ENCODE measurements at regions not wholly inside any gene's neighbourhood (a gene's known extent, or its start where the extent isn't known, plus 50 kb on each side); places are given as distances from the start of the nearest gene placed in this dataset.

DNA sequence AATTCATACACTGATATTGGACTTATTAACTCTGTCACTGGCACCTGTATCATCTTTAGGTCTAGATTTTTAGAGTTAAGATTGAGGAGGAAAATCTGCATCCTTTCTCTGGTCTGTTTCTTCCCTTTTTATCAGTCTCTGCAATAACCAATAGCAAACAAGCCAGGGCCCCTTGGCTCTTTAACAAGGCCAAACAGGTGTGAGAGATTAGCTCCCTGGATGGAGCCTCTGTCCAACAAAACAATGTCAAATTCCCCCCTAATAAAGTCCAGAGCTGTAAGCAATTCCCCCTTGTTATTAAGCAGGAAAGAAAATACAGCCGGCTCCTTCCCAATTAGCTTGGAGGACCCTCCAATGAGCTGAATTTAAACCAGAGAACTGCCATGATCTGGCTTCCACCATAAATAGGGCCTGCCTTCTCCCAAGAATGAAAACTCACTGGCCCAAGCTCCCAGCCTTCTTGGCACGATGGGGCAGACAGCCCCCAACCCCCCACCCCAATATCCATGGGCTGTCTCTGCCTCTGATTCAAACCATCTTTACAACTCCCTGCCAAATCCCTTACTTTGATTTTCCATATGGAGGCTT is 56.1 kb upstream of the SOX9 start:
- TF ChIP-seq, protein P1, sequence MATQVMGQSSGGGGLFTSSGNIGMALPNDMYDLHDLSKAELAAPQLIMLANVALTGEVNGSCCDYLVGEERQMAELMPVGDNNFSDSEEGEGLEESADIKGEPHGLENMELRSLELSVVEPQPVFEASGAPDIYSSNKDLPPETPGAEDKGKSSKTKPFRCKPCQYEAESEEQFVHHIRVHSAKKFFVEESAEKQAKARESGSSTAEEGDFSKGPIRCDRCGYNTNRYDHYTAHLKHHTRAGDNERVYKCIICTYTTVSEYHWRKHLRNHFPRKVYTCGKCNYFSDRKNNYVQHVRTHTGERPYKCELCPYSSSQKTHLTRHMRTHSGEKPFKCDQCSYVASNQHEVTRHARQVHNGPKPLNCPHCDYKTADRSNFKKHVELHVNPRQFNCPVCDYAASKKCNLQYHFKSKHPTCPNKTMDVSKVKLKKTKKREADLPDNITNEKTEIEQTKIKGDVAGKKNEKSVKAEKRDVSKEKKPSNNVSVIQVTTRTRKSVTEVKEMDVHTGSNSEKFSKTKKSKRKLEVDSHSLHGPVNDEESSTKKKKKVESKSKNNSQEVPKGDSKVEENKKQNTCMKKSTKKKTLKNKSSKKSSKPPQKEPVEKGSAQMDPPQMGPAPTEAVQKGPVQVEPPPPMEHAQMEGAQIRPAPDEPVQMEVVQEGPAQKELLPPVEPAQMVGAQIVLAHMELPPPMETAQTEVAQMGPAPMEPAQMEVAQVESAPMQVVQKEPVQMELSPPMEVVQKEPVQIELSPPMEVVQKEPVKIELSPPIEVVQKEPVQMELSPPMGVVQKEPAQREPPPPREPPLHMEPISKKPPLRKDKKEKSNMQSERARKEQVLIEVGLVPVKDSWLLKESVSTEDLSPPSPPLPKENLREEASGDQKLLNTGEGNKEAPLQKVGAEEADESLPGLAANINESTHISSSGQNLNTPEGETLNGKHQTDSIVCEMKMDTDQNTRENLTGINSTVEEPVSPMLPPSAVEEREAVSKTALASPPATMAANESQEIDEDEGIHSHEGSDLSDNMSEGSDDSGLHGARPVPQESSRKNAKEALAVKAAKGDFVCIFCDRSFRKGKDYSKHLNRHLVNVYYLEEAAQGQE (IDR thresholded peaks at IDR 0.05; ENCODE audit: unreplicated experiment): no peak
- TF ChIP-seq EZH2 (IDR thresholded peaks at IDR 0.05; ENCODE audit: low read depth, unreplicated experiment) (no peak), NANOG (IDR thresholded peaks at IDR 0.05; ENCODE audit: borderline replicate concordance) (no peak), POLR2AphosphoS5 (IDR thresholded peaks at IDR 0.05; ENCODE audit: low read depth) (no peak), EZH2phosphoT487 (IDR thresholded peaks at IDR 0.05; ENCODE audit: unreplicated experiment) (no peak), JUNB (IDR thresholded peaks at IDR 0.05; ENCODE audit: unreplicated experiment) (no peak), ZNF331 (CRISPR knock-in tag; IDR thresholded peaks at IDR 0.05; ENCODE audit: low read depth) (no peak), CREB1 (CRISPR knock-in tag; IDR thresholded peaks at IDR 0.05; ENCODE audit: low read depth) (no peak), ZNF114 (CRISPR knock-in tag; IDR thresholded peaks at IDR 0.05) (no peak), STAT1 (IDR thresholded peaks at IDR 0.05; ENCODE audit: unreplicated experiment) (no peak)
- TF ChIP-seq, protein P2, sequence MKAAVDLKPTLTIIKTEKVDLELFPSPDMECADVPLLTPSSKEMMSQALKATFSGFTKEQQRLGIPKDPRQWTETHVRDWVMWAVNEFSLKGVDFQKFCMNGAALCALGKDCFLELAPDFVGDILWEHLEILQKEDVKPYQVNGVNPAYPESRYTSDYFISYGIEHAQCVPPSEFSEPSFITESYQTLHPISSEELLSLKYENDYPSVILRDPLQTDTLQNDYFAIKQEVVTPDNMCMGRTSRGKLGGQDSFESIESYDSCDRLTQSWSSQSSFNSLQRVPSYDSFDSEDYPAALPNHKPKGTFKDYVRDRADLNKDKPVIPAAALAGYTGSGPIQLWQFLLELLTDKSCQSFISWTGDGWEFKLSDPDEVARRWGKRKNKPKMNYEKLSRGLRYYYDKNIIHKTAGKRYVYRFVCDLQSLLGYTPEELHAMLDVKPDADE (IDR thresholded peaks at IDR 0.05): no peak
- TF ChIP-seq, protein P3, sequence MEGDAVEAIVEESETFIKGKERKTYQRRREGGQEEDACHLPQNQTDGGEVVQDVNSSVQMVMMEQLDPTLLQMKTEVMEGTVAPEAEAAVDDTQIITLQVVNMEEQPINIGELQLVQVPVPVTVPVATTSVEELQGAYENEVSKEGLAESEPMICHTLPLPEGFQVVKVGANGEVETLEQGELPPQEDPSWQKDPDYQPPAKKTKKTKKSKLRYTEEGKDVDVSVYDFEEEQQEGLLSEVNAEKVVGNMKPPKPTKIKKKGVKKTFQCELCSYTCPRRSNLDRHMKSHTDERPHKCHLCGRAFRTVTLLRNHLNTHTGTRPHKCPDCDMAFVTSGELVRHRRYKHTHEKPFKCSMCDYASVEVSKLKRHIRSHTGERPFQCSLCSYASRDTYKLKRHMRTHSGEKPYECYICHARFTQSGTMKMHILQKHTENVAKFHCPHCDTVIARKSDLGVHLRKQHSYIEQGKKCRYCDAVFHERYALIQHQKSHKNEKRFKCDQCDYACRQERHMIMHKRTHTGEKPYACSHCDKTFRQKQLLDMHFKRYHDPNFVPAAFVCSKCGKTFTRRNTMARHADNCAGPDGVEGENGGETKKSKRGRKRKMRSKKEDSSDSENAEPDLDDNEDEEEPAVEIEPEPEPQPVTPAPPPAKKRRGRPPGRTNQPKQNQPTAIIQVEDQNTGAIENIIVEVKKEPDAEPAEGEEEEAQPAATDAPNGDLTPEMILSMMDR (conservative IDR thresholded peaks at IDR 0.05; ENCODE audit: low read depth in 2 of 2): no peak
- TF ChIP-seq, protein P4, sequence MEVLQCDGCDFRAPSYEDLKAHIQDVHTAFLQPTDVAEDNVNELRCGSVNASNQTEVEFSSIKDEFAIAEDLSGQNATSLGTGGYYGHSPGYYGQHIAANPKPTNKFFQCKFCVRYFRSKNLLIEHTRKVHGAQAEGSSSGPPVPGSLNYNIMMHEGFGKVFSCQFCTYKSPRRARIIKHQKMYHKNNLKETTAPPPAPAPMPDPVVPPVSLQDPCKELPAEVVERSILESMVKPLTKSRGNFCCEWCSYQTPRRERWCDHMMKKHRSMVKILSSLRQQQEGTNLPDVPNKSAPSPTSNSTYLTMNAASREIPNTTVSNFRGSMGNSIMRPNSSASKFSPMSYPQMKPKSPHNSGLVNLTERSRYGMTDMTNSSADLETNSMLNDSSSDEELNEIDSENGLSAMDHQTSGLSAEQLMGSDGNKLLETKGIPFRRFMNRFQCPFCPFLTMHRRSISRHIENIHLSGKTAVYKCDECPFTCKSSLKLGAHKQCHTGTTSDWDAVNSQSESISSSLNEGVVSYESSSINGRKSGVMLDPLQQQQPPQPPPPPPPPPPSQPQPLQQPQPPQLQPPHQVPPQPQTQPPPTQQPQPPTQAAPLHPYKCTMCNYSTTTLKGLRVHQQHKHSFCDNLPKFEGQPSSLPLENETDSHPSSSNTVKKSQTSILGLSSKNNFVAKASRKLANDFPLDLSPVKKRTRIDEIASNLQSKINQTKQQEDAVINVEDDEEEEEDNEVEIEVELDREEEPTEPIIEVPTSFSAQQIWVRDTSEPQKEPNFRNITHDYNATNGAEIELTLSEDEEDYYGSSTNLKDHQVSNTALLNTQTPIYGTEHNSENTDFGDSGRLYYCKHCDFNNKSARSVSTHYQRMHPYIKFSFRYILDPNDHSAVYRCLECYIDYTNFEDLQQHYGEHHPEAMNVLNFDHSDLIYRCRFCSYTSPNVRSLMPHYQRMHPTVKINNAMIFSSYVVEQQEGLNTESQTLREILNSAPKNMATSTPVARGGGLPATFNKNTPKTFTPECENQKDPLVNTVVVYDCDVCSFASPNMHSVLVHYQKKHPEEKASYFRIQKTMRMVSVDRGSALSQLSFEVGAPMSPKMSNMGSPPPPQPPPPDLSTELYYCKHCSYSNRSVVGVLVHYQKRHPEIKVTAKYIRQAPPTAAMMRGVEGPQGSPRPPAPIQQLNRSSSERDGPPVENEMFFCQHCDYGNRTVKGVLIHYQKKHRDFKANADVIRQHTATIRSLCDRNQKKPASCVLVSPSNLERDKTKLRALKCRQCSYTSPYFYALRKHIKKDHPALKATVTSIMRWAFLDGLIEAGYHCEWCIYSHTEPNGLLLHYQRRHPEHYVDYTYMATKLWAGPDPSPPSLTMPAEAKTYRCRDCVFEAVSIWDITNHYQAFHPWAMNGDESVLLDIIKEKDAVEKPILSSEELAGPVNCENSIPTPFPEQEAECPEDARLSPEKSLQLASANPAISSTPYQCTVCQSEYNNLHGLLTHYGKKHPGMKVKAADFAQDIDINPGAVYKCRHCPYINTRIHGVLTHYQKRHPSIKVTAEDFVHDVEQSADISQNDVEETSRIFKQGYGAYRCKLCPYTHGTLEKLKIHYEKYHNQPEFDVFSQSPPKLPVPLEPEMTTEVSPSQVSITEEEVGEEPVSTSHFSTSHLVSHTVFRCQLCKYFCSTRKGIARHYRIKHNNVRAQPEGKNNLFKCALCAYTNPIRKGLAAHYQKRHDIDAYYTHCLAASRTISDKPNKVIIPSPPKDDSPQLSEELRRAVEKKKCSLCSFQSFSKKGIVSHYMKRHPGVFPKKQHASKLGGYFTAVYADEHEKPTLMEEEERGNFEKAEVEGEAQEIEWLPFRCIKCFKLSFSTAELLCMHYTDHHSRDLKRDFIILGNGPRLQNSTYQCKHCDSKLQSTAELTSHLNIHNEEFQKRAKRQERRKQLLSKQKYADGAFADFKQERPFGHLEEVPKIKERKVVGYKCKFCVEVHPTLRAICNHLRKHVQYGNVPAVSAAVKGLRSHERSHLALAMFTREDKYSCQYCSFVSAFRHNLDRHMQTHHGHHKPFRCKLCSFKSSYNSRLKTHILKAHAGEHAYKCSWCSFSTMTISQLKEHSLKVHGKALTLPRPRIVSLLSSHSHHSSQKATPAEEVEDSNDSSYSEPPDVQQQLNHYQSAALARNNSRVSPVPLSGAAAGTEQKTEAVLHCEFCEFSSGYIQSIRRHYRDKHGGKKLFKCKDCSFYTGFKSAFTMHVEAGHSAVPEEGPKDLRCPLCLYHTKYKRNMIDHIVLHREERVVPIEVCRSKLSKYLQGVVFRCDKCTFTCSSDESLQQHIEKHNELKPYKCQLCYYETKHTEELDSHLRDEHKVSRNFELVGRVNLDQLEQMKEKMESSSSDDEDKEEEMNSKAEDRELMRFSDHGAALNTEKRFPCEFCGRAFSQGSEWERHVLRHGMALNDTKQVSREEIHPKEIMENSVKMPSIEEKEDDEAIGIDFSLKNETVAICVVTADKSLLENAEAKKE (CRISPR knock-in tag; IDR thresholded peaks at IDR 0.05): no peak
- no peaks in the 10 kb centered on the region for H4K20me1 ChIP-seq (replicated peaks; ENCODE audit: insufficient read depth)
- ATAC-seq (no peak), DNase-seq (ENCODE audit: low spot score) (no peak)
- Mint-ChIP-seq H3K27ac (no peak overlapping the region), H3K27me3 (ENCODE audit: insufficient read depth, low read depth, poor library complexity) (no peaks in the 10 kb centered on the region), H3K9me3 (no peaks in the 10 kb centered on the region), H3K36me3 (ENCODE audit: low read depth) (no peaks in the 10 kb centered on the region), H3K4me1 (no peaks in the 10 kb centered on the region), H3K4me3 (no peak overlapping the region)
- no peaks in the 10 kb centered on the region for H3K79me2 ChIP-seq (replicated peaks; ENCODE audit: insufficient read depth)
- H3K4me3 ChIP-seq: no peak overlapping the region
- H3K4me1 ChIP-seq (ENCODE audit: insufficient read depth): no peaks in the 10 kb centered on the region
- H3K36me3 ChIP-seq (ENCODE audit: insufficient read depth): no peaks in the 10 kb centered on the region
- H2AFZ ChIP-seq: no peak overlapping the region
- H3K9me2 ChIP-seq (ENCODE audit: insufficient read depth): no peaks in the 10 kb centered on the region
- no peak overlapping the region for H3K27ac ChIP-seq (ENCODE audit: low read depth)
- H3K4me2 ChIP-seq: no peak overlapping the region
- H3F3A ChIP-seq (replicated peaks; ENCODE audit: low read depth): no peaks in the 10 kb centered on the region
- H3K27me3 ChIP-seq (ENCODE audit: insufficient read depth): no peaks in the 10 kb centered on the region

Data from GM23338 (cell line).